K562 (cell line): ENCODE measurements at regions not wholly inside any gene's neighbourhood (a gene's known extent, or its start where the extent isn't known, plus 50 kb on each side); places are given as distances from the start of the nearest gene placed in this dataset.

ENCODE experiments used
- CEBPB ChIP-seq: fragments of 450-650 bp; IDR thresholded peaks from 2 replicates; pipeline ENCODE4 v1.6.1; 2016; ENCODE audit warnings: missing genetic modification characterization, missing compliant biosample characterization
- CEBPZ ChIP-seq: fragments of 150-350 bp; IDR thresholded peaks from 2 replicates; pipeline ENCODE4 v1.6.1; 2014; ENCODE audit warnings: low read depth, mild to moderate bottlenecking, low read length, borderline replicate concordance
- CTCF ChIP-seq, 3 experiments: IDR thresholded peaks in 2 of 3; conservative IDR thresholded peaks in 1 of 3; 2 replicates each; pipeline ENCODE4 v1.5.1; 2011 to 2012; ENCODE audit warnings: low read length in 3 of 3, mild to moderate bottlenecking in 3 of 3, control low read depth in 2 of 3, improper control_type of control experiment in 1 of 3, inconsistent platforms in 1 of 3, low read depth in 1 of 3, mixed read lengths in 1 of 3, moderate library complexity in 1 of 3; ENCODE audit not compliant: insufficient read depth in 2 of 3
- EZH2 ChIP-seq: IDR thresholded peaks from 2 replicates; pipeline ENCODE4 v1.6.1; 2012; ENCODE audit warnings: low read depth, mild to moderate bottlenecking, inconsistent platforms, low read length, borderline replicate concordance
- JUND ChIP-seq, 2 experiments: IDR thresholded peaks; 2 replicates in 1 of 2; 3 replicates in 1 of 2; pipeline ENCODE4 v1.6.1; 2011; ENCODE audit warnings: borderline replicate concordance in 2 of 2, low read depth in 2 of 2, low read length in 2 of 2, improper control_type of control experiment in 1 of 2, missing biosample characterization in 1 of 2, missing genetic modification characterization in 1 of 2, missing genetic modification reagents in 1 of 2
- MTA3 ChIP-seq: fragments of 450-650 bp; formaldehyde crosslinking; IDR thresholded peaks from 2 replicates; pipeline ENCODE4 v1.6.1; 2017; ENCODE audit warnings: mild to moderate bottlenecking, borderline replicate concordance
- POLR2A ChIP-seq: fragments of 450-650 bp; conservative IDR thresholded peaks from 2 replicates; pipeline ENCODE4 v1.6.1; 2016
- SIN3A ChIP-seq, 2 experiments: fragments of 150-350 bp in 1 of 2; IDR thresholded peaks; 2 replicates each; pipeline ENCODE4 v1.6.1; 2011 to 2016; ENCODE audit warnings: borderline replicate concordance in 2 of 2, low read depth in 2 of 2, low read length in 2 of 2, mild to moderate bottlenecking in 2 of 2, moderate library complexity in 2 of 2; ENCODE audit not compliant: control insufficient read depth in 1 of 2

- TF ChIP-seq CEBPB (tag) (no peak), SIN3A (IDR thresholded peaks at IDR 0.05; ENCODE audit: borderline replicate concordance in 2 of 2, control insufficient read depth in 1 of 2, low read depth in 2 of 2, low read length in 2 of 2) (no peak), MTA3 (no peak), JUND (IDR thresholded peaks at IDR 0.05; ENCODE audit: borderline replicate concordance, low read depth, low read length) (no peak), JUND (tag; IDR thresholded peaks at IDR 0.05; ENCODE audit: borderline replicate concordance, low read depth, low read length) (no peak), CEBPZ (no peak), POLR2A (no peak), EZH2 (no peak), CTCF (IDR thresholded peaks at IDR 0.05 in 2 of 3, conservative IDR thresholded peaks at IDR 0.05 in 1 of 3; ENCODE audit: insufficient read depth in 2 of 3, low read depth in 1 of 3, low read length in 3 of 3) (no peak)
Observed at GRCh38 chr10:113967126-113967525, 76.5 kb upstream of the ADRB1 start.
